Dendritic cell treated with granulocyte-macrophage colony-stimulating factor and Interleukin-4, amounts not matched to agents 40 ng/mL and 50 ng/mL, for 4 days (primary cell): ENCODE measurements at regions not wholly inside any gene's neighbourhood (a gene's known extent, or its start where the extent isn't known, plus 50 kb on each side); places are given as distances from the start of the nearest gene placed in this dataset.
A peak's percentile ranks its signal among the peaks of the same experiment; 100 is the strongest.

ENCODE experiments used
- H3K27ac Mint-ChIP-seq: one replicate; pipeline ENCODE4 v1.8.0; 2022; ENCODE audit warnings: mild to moderate bottlenecking, mixed read lengths
- H3K27me3 Mint-ChIP-seq: one replicate; pipeline ENCODE4 v1.8.0; 2022; ENCODE audit warnings: mild to moderate bottlenecking, mixed read lengths
- H3K36me3 Mint-ChIP-seq: one replicate; pipeline ENCODE4 v1.8.0; 2022; ENCODE audit warnings: low read depth, mixed read lengths
- H3K4me1 Mint-ChIP-seq: one replicate; pipeline ENCODE4 v1.8.0; 2022; ENCODE audit warnings: low read depth, mixed read lengths
- H3K4me3 Mint-ChIP-seq: one replicate; pipeline ENCODE4 v1.8.0; 2022; ENCODE audit warnings: mild to moderate bottlenecking, moderate library complexity, mixed read lengths
- H3K9me3 Mint-ChIP-seq: one replicate; pipeline ENCODE4 v1.8.0; 2022; ENCODE audit warnings: mixed read lengths
- intact Hi-C: fragments of 100-400 bp; cut with micrococcal nuclease; formaldehyde crosslinking; loops from one replicate; pipeline ENCODE4 v1.15.0; 2022

DNA sequence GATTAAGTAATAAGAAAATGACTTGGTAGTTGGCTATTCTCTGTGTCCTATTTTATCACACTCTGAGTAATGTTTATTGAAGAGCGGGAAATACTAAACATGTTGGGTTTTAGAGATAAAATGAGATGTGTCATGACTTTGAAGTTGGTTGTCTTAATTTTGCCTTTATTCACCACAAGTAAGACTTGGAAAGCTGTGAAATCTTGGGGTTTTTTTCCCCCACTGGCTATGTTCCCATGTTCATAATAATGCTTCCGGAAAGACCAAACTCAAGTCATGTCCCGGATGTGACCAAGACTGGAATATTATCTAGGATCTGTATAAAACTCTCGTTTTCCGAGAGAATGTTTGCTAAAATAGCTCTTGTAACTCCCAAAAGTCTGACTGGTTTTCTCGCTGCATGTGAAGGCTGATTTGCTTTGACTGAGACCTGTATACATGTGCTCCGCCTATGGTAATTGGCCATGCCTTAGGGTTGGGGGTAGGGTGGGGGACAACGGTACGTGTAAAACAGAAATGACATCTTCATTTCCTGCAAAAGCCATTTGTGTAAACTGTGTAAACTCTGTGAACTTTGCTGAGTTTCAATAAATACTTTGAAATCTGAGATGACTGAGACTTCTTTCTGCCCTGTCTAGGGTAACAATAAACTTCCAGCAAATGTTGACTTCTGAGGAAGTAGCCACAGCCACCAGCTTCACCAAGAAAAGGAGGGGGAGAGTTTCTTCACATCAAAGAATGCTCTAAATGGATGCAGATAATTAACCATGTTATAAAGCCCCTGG is 169.6 kb downstream of the ZNF365 start:
- intact Hi-C loops = loop anchor here (5.0 kb wide), 1 partner anchor 41 kb away; no protein-coding TSS in a partner anchor
- Mint-ChIP-seq H3K9me3 (no peaks in the 10 kb centered on the region), H3K27me3 (no peaks in the 10 kb centered on the region), H3K36me3 (no peaks in the 10 kb centered on the region), H3K4me3 (no peak overlapping the region), H3K27ac (no peak overlapping the region), H3K4me1 (peaks cover 80% of the 10 kb centered on the region)

DNA sequence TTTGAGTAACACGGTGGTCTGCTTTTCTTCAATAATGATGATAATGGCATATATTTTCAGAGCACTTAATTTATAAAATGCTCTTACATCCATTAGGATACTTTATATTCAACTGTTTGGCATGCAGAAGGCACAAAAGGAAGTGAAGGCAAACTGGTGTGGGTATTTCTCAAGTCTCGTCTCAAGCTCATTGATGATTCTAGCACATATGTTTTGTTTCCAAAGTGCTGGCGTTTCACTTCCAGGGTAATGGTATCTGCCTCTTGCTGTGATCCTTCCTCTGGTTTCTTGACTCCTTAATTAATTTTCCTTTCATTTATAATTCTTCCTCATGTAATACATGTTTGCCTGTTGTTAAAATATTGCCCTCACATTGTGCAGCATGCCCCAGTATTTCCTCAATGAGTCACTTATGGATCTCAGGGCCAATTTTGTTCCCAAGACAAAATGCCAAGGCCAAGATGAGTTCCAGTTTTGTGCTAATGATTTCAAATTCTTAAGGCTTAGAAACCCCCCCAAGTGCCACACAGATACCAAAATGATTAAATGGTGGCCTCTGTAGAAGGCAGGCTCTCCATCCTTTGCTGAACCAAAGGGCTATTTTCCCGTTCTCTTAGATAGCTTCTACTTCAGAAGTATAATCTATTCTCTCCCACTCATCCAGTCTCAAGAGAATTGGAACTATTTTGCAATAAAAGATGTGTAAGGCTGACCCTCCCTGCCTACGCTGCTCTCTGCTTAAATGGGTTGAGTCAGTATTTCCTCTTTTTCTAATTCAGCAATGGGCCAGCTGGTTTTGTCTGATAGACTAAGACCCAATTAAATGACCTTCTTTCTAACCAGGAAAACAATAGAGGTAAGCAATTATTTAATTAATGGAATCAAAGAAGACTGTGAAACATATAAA is 171.2 kb downstream of the ZNF365 start:
- Mint-ChIP-seq H3K4me3 (peak overlapping the region; percentile 45), H3K27ac (peak overlapping the region; percentile 87), H3K27me3 (no peaks in the 10 kb centered on the region), H3K36me3 (no peaks in the 10 kb centered on the region), H3K4me1 (peaks cover 68% of the 10 kb centered on the region), H3K9me3 (no peaks in the 10 kb centered on the region)
- intact Hi-C loops = loop anchor here (5.0 kb wide), 2 partner anchors 37 to 88 kb away; no protein-coding TSS in a partner anchor

DNA sequence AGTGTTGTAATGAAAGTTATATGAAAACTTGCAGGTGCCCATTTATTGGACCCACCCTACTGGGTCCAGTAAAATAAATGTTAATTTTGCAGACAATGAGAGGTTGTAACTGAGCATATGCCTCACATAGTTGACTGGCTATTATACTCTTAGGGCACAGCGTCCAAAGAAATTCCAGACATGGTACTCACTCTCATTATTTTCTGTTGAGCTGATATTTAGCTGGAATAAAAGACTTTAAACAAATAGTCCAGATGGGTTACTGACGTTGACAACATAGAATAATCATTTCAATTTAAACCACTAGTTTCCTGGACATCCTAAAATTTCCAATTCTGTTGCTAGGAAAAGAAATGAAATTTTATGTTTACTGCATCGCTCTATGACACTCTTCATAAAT is 174.5 kb downstream of the ZNF365 start:
- Mint-ChIP-seq H3K27me3 (no peaks in the 10 kb centered on the region), H3K36me3 (no peaks in the 10 kb centered on the region), H3K9me3 (no peaks in the 10 kb centered on the region), H3K4me1 (peaks cover 40% of the 10 kb centered on the region), H3K4me3 (no peak overlapping the region), H3K27ac (no peak overlapping the region)
- intact Hi-C loops = loop anchor here (5.0 kb wide), 2 partner anchors 34 to 91 kb away; no protein-coding TSS in a partner anchor

DNA sequence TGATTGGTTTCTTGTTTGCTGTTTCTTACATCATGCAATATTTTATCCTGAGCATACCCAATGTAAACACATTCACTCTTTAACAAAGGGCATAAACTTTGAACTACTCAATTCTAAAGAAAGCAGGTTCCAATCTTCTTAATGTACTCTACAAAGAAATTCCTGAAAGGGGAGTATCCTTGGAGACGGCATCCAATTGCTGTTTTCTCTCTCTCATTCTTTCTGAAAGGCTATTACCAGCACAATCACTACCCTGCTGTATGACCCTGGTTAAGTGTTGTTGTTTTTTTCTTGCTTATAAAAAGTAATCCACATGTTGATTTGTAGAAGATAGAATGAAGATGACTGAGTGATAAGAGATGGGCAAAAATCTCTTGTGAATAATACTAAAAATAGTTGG is 176.0 kb downstream of the ZNF365 start:
- Mint-ChIP-seq H3K9me3 (no peaks in the 10 kb centered on the region), H3K4me1 (peaks cover 25% of the 10 kb centered on the region), H3K27me3 (no peaks in the 10 kb centered on the region), H3K4me3 (no peak overlapping the region), H3K27ac (no peak overlapping the region), H3K36me3 (no peaks in the 10 kb centered on the region)
- intact Hi-C loops = loop anchor here (5.0 kb wide), 1 partner anchor 113 kb away; no protein-coding TSS in a partner anchor

DNA sequence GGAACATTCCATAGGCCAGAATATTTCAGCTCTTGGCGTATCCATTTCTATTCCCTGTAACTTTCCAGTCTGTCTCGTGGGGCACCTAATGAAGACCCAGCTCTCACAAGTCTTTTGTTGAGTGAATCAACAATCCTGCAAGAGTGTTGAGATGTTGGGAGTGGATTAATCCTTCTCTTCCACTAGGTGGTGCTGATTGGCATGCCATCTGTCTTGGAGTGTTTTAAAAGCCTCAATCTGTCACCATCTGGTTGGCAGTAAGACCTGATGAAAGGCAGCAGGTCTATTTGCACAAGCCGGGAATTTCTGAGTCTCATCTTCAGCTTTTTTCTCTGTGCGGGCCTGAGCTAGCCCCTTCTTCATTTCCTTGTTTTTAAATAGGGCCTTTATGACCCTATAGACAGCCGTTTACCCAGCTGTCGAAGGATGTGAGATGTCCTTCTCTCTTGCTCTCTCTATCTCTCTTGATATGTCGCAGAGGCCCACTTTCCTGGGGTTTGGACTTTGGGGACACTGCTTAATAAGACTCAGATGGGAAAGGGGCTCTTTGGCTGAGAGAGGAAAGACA is 180.5 kb downstream of the ZNF365 start:
- no peaks in the 10 kb centered on the region for H3K9me3 Mint-ChIP-seq
- H3K27ac Mint-ChIP-seq = no peak overlapping the region
- no peaks in the 10 kb centered on the region for H3K36me3 Mint-ChIP-seq
- intact Hi-C loops = loop anchor here (5.0 kb wide), 1 partner anchor 117 kb away; no protein-coding TSS in a partner anchor
- H3K27me3 Mint-ChIP-seq = peaks cover 17% of the 10 kb centered on the region
- no peak overlapping the region for H3K4me3 Mint-ChIP-seq
- peaks cover 10% of the 10 kb centered on the region for H3K4me1 Mint-ChIP-seq

DNA sequence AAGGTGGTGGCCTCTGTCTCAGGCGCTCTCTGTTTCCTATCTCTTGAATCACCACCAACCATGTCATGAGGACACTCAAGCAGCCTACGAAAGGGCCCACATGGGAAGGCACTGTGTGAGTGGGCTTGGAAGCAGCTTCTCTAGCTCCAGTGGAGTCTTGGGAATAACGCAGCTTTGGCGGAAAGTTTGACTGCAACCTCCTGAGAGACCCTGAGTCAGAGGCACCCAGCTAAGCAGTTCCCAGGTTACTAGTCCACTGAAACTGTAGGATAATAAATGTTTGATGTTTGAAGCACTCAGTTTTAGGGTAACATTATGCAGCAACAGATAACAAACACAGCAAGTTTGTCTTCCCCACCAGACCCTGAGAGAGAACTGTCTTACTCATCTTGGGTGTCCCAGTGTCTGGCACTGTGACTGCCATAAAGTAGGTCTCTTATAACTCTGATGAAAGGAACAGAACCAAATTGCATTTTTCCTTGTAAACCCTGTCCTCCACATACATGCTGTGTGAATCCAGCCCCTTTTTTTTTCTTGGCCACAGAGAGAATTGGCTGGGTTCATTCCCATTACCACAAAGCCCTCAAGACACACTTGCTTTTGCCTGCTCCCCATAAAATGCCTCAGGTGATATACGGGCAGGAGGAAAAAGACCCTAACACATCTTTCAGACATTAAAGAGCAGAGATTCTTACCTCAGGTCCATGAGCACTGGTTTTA is 185.5 kb downstream of the ZNF365 start:
- H3K27me3 Mint-ChIP-seq = peaks cover 29% of the 10 kb centered on the region
- intact Hi-C loops = no loop called here
- peaks cover 23% of the 10 kb centered on the region for H3K4me1 Mint-ChIP-seq
- H3K27ac Mint-ChIP-seq = no peak overlapping the region
- no peaks in the 10 kb centered on the region for H3K9me3 Mint-ChIP-seq
- H3K4me3 Mint-ChIP-seq = no peak overlapping the region
- no peaks in the 10 kb centered on the region for H3K36me3 Mint-ChIP-seq

DNA sequence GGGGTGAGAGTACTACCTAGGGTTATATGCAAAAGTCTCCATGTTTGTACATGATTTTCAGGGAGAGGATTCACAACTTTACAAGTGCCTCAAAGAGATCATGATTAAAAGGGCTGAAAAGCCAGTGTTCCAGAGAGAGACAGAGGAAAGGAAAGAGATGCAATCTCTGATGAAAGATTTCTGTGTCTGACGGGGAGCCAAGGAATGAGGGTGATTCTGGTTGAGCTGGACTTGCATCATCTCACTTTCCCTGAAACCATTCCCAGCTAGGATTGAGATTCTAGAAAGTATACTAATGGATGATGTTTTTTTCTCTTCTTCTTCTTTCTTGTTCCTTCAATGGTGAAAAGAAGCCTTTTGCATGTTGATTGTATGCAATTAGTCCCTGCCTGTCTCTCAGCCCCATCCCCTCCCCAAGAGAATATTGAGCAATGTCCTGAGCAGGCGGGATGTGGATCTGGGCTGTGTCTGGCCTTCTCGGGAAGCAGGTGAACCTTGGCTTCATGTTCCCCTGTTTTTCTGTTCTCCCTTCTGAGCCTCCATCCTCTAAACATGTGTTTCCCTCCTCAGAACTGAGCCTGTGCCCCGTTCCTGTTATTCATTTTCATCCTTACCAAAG is 186.1 kb downstream of the ZNF365 start:
- Mint-ChIP-seq H3K4me1 (peaks cover 23% of the 10 kb centered on the region), H3K27me3 (peaks cover 29% of the 10 kb centered on the region), H3K36me3 (no peaks in the 10 kb centered on the region), H3K4me3 (no peak overlapping the region), H3K9me3 (no peaks in the 10 kb centered on the region), H3K27ac (no peak overlapping the region)
- intact Hi-C loops = no loop called here

DNA sequence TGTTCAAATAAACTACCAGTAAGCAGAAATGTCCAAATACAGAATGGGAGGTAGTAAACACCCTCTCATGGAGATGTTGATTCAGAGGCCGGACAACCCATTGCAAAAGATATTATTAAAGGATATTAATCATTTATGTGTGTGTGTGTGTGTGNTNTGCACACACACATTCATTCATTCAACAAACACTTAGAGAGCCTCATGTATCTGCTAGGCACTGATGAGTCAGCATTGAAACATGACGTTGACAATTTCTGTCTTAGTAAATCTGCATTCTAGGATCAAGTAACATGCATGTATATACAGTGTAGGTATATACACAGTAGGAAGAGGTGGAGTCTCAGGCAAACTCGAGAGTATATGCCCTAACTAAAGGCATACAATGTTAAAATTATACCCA is 187.0 kb downstream of the ZNF365 start:
- no peaks in the 10 kb centered on the region for H3K9me3 Mint-ChIP-seq
- H3K4me3 Mint-ChIP-seq = no peak overlapping the region
- H3K27ac Mint-ChIP-seq = no peak overlapping the region
- no peaks in the 10 kb centered on the region for H3K36me3 Mint-ChIP-seq
- H3K4me1 Mint-ChIP-seq = peaks cover 20% of the 10 kb centered on the region
- intact Hi-C loops = no loop called here
- H3K27me3 Mint-ChIP-seq = peaks cover 32% of the 10 kb centered on the region

DNA sequence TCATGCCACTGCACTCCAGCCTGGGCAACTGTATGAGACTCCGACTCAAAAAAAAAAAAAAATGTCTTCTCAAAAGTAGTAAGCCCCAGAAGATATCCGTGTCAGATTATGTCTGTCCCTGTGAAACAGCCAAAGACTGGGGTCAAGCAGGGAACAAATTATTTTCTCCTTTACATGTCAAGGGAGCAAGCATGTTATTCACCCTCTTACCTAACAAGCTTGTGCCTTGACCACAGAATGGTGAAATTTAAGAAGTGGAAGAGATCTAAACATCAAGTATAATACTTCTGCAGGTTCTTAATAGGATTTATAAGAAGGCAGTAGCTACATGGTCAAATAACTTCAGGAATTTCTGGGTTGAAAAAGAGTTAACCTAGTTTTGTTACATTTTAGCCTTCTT is 187.9 kb downstream of the ZNF365 start:
- H3K27ac Mint-ChIP-seq = no peak overlapping the region
- intact Hi-C loops = no loop called here
- H3K36me3 Mint-ChIP-seq = no peaks in the 10 kb centered on the region
- H3K4me3 Mint-ChIP-seq = no peak overlapping the region
- peaks cover 13% of the 10 kb centered on the region for H3K4me1 Mint-ChIP-seq
- peaks cover 29% of the 10 kb centered on the region for H3K27me3 Mint-ChIP-seq
- no peaks in the 10 kb centered on the region for H3K9me3 Mint-ChIP-seq

DNA sequence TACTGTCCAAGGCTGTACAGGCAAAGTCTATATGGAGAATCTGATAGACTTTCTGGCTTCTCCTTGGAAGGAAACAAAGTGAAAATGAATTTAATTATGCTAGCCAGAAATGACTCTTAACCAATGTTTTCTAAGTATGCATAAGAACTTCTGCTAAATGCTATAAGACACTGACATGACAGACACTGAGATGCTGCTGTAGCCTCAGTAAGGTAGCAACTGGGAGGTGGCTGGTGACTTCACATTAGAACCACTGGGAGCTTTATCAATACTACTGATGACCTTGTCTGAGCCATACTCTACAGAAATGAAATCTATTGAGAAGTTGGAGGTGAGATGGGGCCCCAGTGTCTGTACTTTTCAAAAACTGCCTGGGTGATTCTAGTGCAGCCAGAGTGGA is 188.6 kb downstream of the ZNF365 start:
- Mint-ChIP-seq H3K27ac (no peak overlapping the region), H3K27me3 (peaks cover 27% of the 10 kb centered on the region), H3K4me3 (no peak overlapping the region), H3K4me1 (peaks cover 13% of the 10 kb centered on the region), H3K36me3 (no peaks in the 10 kb centered on the region), H3K9me3 (no peaks in the 10 kb centered on the region)
- intact Hi-C loops = no loop called here

DNA sequence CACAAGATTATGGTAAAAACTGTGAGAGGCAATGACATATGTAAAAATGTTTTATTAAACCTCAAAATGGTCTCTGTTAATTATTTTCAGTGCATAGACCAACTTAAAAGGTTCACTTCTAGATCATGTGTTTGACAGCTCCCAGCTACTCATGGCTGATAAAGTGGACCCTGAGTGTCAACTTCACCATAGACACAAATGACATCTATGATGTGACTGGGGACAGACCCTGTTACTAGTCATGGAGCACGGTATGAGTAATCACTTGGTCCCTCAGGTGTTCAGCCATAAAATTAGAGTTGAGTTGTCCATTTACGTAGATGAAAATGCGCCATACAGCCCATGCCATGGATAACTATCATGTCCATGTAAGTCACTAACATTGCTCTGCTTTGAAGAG is 199.8 kb downstream of the ZNF365 start:
- H3K9me3 Mint-ChIP-seq = no peaks in the 10 kb centered on the region

DNA sequence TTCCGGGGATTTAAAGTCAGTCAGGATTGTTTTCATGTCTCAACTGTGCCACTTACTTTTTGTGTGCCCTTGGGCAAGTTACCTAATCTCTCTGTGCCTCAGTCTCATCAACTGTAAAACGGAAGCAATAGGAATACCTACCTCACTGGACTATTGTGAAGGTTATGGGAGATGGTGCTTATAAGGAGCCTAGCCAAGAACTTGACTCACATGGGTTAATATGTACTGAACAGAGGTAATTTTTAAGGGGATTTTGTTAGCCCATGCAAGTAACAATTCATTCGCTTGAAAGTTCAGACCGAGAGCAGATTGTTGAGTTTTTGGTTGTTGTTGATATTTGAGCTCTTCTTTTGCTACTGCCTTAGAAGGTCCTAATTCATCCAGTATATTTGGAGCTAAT is 202.9 kb downstream of the ZNF365 start:
- H3K27me3 Mint-ChIP-seq = peaks cover 15% of the 10 kb centered on the region
- H3K4me3 Mint-ChIP-seq = no peak overlapping the region
- H3K4me1 Mint-ChIP-seq = peaks cover 38% of the 10 kb centered on the region
- intact Hi-C loops = no loop called here
- no peak overlapping the region for H3K27ac Mint-ChIP-seq
- H3K36me3 Mint-ChIP-seq = no peaks in the 10 kb centered on the region
- H3K9me3 Mint-ChIP-seq = no peaks in the 10 kb centered on the region

More for the DNA sequence above, 199.8 kb downstream of the ZNF365 start:
- no peak overlapping the region for H3K27ac Mint-ChIP-seq
- H3K4me1 Mint-ChIP-seq = peaks cover 13% of the 10 kb centered on the region
- H3K36me3 Mint-ChIP-seq = no peaks in the 10 kb centered on the region
- H3K4me3 Mint-ChIP-seq = no peak overlapping the region
- peaks cover 17% of the 10 kb centered on the region for H3K27me3 Mint-ChIP-seq
- intact Hi-C loops = no loop called here

DNA sequence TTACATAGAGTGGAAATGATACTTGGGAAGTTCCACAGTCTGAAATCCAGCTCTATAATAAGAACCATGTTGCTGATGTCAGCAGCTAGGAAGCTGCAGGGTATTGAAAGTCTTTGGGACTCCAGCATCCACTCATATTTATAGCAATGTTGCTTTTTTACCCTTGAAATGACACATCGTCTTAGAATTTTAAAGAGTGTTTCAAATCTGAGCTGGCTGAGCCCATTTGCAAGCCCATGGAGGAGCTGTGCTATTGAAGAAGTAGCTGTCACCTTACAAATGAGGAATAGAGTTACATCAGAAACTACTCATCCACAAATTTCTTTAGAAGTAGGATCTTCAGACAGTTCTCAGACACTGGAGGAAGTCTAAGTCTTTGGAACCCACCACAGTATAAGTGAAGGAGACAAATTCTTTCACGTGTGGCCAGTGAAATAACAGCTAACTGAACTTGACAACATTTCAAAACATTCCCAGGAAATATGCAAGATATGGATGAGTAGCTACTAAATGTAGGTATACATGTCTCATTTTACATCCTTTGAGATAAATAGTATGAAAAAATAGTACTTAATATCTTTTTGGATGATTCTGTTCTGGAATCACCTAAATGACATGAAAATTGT is 203.6 kb downstream of the ZNF365 start:
- intact Hi-C loops = no loop called here
- Mint-ChIP-seq H3K4me1 (peaks cover 43% of the 10 kb centered on the region), H3K9me3 (no peaks in the 10 kb centered on the region), H3K36me3 (no peaks in the 10 kb centered on the region), H3K27me3 (peaks cover 12% of the 10 kb centered on the region), H3K27ac (no peak overlapping the region), H3K4me3 (no peak overlapping the region)
